ENCODE measurements at regions not wholly inside any gene's neighbourhood (a gene's known extent, or its start where the extent isn't known, plus 50 kb on each side); places are given as distances from the start of the nearest gene placed in this dataset.

DNA sequence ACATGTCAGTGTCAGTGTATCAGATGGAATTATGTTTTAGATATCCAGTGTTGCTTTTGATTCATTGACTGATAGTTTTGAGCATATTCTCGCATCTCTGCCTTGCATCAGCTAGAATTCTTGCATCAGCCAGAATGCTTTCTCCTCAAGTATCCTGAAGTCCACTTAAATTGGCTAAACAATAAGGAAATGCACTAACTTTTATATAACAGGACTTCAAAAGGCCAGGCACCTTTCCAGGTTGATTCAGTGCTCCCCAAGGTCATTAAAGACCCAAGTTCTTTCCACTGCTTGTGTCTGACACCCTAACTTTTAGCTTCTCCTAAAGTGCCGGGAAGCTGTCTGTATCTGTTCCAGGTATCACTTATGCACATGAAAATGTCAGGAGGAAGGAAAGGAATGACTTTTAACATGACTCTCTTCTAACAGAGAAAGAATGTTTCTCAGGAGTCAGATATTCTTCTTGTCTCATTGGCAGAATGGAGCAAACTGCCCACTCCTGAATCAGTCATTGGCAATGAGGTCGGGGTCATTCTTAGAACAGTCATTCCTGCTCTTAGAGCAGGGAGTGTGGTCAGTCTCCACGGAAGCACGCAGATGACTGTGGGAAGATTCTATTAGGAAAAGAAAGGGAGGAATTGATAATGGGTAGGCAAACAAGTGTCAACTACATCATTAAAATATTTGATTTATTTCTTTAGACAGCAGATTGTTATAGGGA is 92.9 kb upstream of the TLL1 start:
- intact Hi-C loops (cut with micrococcal nuclease) = loop anchor here (5.0 kb wide), 1 partner anchor 243 kb away; no protein-coding TSS in a partner anchor
- no peaks in the 10 kb centered on the region for H3K4me1 ChIP-seq (ENCODE audit: control insufficient read depth in 1 of 2, insufficient read depth in 2 of 2, low read length in 2 of 2)
- no peaks in the 10 kb centered on the region for H4K20me1 ChIP-seq (ENCODE audit: insufficient read depth)
- H3K4me2 ChIP-seq (ENCODE audit: low read length) = no peak overlapping the region
- BruUV-seq (replicated peaks) = no TSS peak
- ATAC-seq = no peak
- H3K4me3 ChIP-seq (replicated peaks in 1 of 2; ENCODE audit: low read depth in 1 of 2, low read length in 2 of 2) = no peak overlapping the region
- no peak overlapping the region for H3K27ac ChIP-seq (ENCODE audit: low read depth, low read length)
- no peaks in the 10 kb centered on the region for H3K9me3 ChIP-seq (ENCODE audit: control insufficient read depth in 1 of 2, insufficient read depth in 1 of 2, low read depth in 1 of 2, low read length in 2 of 2)
- H2AFZ ChIP-seq (ENCODE audit: low read depth, low read length, poor library complexity, severe bottlenecking) = no peak overlapping the region
- ChIA-PET CTCF (no interaction called here), POLR2A (no interaction called here), RAD21 (ENCODE audit: low non-redundant PET in 1 of 2, low total read pairs in 2 of 2, uncharacterized antibody in 2 of 2, unreplicated experiment in 2 of 2) (no interaction called here)
- TF ChIP-seq, protein P1, sequence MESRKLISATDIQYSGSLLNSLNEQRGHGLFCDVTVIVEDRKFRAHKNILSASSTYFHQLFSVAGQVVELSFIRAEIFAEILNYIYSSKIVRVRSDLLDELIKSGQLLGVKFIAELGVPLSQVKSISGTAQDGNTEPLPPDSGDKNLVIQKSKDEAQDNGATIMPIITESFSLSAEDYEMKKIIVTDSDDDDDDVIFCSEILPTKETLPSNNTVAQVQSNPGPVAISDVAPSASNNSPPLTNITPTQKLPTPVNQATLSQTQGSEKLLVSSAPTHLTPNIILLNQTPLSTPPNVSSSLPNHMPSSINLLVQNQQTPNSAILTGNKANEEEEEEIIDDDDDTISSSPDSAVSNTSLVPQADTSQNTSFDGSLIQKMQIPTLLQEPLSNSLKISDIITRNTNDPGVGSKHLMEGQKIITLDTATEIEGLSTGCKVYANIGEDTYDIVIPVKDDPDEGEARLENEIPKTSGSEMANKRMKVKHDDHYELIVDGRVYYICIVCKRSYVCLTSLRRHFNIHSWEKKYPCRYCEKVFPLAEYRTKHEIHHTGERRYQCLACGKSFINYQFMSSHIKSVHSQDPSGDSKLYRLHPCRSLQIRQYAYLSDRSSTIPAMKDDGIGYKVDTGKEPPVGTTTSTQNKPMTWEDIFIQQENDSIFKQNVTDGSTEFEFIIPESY (IDR thresholded peaks at IDR 0.05; ENCODE audit: extremely low read depth, insufficient replicate concordance, low read length) = no peak
- TF ChIP-seq, protein P2, sequence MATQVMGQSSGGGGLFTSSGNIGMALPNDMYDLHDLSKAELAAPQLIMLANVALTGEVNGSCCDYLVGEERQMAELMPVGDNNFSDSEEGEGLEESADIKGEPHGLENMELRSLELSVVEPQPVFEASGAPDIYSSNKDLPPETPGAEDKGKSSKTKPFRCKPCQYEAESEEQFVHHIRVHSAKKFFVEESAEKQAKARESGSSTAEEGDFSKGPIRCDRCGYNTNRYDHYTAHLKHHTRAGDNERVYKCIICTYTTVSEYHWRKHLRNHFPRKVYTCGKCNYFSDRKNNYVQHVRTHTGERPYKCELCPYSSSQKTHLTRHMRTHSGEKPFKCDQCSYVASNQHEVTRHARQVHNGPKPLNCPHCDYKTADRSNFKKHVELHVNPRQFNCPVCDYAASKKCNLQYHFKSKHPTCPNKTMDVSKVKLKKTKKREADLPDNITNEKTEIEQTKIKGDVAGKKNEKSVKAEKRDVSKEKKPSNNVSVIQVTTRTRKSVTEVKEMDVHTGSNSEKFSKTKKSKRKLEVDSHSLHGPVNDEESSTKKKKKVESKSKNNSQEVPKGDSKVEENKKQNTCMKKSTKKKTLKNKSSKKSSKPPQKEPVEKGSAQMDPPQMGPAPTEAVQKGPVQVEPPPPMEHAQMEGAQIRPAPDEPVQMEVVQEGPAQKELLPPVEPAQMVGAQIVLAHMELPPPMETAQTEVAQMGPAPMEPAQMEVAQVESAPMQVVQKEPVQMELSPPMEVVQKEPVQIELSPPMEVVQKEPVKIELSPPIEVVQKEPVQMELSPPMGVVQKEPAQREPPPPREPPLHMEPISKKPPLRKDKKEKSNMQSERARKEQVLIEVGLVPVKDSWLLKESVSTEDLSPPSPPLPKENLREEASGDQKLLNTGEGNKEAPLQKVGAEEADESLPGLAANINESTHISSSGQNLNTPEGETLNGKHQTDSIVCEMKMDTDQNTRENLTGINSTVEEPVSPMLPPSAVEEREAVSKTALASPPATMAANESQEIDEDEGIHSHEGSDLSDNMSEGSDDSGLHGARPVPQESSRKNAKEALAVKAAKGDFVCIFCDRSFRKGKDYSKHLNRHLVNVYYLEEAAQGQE (IDR thresholded peaks at IDR 0.05; ENCODE audit: low read depth) = no peak
- no peak for TF ChIP-seq JUND (IDR thresholded peaks at IDR 0.05)
- no peak for TF ChIP-seq EZH2phosphoT487 (IDR thresholded peaks at IDR 0.05; ENCODE audit: borderline replicate concordance)
- TF ChIP-seq ZFX (IDR thresholded peaks at IDR 0.05) = no peak
- TF ChIP-seq, protein P3, sequence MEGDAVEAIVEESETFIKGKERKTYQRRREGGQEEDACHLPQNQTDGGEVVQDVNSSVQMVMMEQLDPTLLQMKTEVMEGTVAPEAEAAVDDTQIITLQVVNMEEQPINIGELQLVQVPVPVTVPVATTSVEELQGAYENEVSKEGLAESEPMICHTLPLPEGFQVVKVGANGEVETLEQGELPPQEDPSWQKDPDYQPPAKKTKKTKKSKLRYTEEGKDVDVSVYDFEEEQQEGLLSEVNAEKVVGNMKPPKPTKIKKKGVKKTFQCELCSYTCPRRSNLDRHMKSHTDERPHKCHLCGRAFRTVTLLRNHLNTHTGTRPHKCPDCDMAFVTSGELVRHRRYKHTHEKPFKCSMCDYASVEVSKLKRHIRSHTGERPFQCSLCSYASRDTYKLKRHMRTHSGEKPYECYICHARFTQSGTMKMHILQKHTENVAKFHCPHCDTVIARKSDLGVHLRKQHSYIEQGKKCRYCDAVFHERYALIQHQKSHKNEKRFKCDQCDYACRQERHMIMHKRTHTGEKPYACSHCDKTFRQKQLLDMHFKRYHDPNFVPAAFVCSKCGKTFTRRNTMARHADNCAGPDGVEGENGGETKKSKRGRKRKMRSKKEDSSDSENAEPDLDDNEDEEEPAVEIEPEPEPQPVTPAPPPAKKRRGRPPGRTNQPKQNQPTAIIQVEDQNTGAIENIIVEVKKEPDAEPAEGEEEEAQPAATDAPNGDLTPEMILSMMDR (IDR thresholded peaks at IDR 0.05 in 2 of 3, conservative IDR thresholded peaks at IDR 0.05 in 1 of 3; ENCODE audit: borderline replicate concordance in 1 of 3, insufficient read depth in 1 of 3, low read depth in 2 of 3, low read length in 2 of 3) = no peak
- no peak for TF ChIP-seq FOSL1 (IDR thresholded peaks at IDR 0.05; ENCODE audit: low read depth)
- no peak for TF ChIP-seq CEBPB (IDR thresholded peaks at IDR 0.05; ENCODE audit: low read depth)
- no peak for TF ChIP-seq POLR2A (IDR thresholded peaks at IDR 0.05; ENCODE audit: borderline replicate concordance, extremely low read depth, insufficient read depth, insufficient read length)
- TF ChIP-seq TCF7L2 (IDR thresholded peaks at IDR 0.05; ENCODE audit: borderline replicate concordance, extremely low read depth, insufficient read depth, insufficient read length) = no peak
- no peak for TF ChIP-seq CBX3 (IDR thresholded peaks at IDR 0.05; ENCODE audit: low read depth)
- TF ChIP-seq, protein P4, sequence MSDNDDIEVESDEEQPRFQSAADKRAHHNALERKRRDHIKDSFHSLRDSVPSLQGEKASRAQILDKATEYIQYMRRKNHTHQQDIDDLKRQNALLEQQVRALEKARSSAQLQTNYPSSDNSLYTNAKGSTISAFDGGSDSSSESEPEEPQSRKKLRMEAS (IDR thresholded peaks at IDR 0.05) = no peak
- no peak for TF ChIP-seq SIN3A (IDR thresholded peaks at IDR 0.05; ENCODE audit: low read depth)
- no peaks in the 10 kb centered on the region; the same call in 1 of the 2 replicates for H3K9me2 ChIP-seq (ENCODE audit: insufficient read depth)
- H3K36me3 ChIP-seq (ENCODE audit: control insufficient read depth in 1 of 2, insufficient read depth in 2 of 2, low read length in 2 of 2) = no peaks in the 10 kb centered on the region
- H3K79me2 ChIP-seq (ENCODE audit: insufficient read depth, low read length) = no peaks in the 10 kb centered on the region
- H3K9ac ChIP-seq (ENCODE audit: low read length) = no peak overlapping the region
- no peaks in the 10 kb centered on the region for H3K27me3 ChIP-seq (ENCODE audit: insufficient read depth, low read length)
- no peak for DNase-seq (ENCODE audit: low read depth, low spot score)
